ENCODE measurements at regions not wholly inside any gene's neighbourhood (a gene's known extent, or its start where the extent isn't known, plus 50 kb on each side); places are given as distances from the start of the nearest gene placed in this dataset.

- Histone ChIP-seq H3K27ac (no peak overlapping the region), H3K27me3 (peaks cover 26 to 88% (median 68%) of the 10 kb centered on the region in 11 experiments; a peak in 21 of 22 replicates), H3K4me3 (no peak overlapping the region), H4K20me1 (no peaks in the 10 kb centered on the region; a peak in 2 of 22 replicates), H3K9me3 (replicated peaks in 1 of 11) (no peaks in the 10 kb centered on the region), H3K36me3 (no peaks in the 10 kb centered on the region), H3K4me1 (no peaks in the 10 kb centered on the region), H3K4me2 (no peak overlapping the region), H3K9ac (no peak overlapping the region)
- TF ChIP-seq Cebpa-rat (IDR thresholded peaks at IDR 0.05) = no peak
Observed at GRCh38 chrX:94455782-94456181, 781.8 kb downstream of the FAM133A start.

GRCh38 chrX:94492541-94492940 lies 818.5 kb downstream of the FAM133A start:
- TF ChIP-seq Cebpa-rat (IDR thresholded peaks at IDR 0.05) = no peak
- no peak overlapping the region for H3K4me3 ChIP-seq
- H3K4me2 ChIP-seq = no peak overlapping the region

GRCh38 chrX:94493405-94493804 lies 819.4 kb downstream of the FAM133A start:
- TF ChIP-seq Cebpa-rat (IDR thresholded peaks at IDR 0.05) = no peak
- Histone ChIP-seq H3K4me2 (no peak overlapping the region), H3K4me1 (no peaks in the 10 kb centered on the region), H4K20me1 (peaks cover 0 to 4% (median 0%) of the 10 kb centered on the region in 11 experiments; a peak in 2 of 22 replicates), H3K27me3 (peaks cover 17 to 68% (median 56%) of the 10 kb centered on the region in 11 experiments; a peak in 21 of 22 replicates), H3K9ac (no peak overlapping the region), H3K27ac (no peak overlapping the region), H3K4me3 (no peak overlapping the region), H3K36me3 (no peaks in the 10 kb centered on the region), H3K9me3 (replicated peaks in 1 of 11) (peaks cover 16 to 34% (median 25%) of the 10 kb centered on the region in 11 experiments)

More at GRCh38 chrX:94492541-94492940, 818.5 kb downstream of the FAM133A start:
- Histone ChIP-seq H3K9me3 (replicated peaks in 1 of 11) (peaks cover 16 to 34% (median 25%) of the 10 kb centered on the region in 11 experiments), H3K27me3 (peaks cover 12 to 65% (median 50%) of the 10 kb centered on the region in 11 experiments; a peak in 19 of 22 replicates), H4K20me1 (no peaks in the 10 kb centered on the region), H3K27ac (no peak overlapping the region), H3K4me1 (no peaks in the 10 kb centered on the region), H3K9ac (no peak overlapping the region), H3K36me3 (no peaks in the 10 kb centered on the region)

GRCh38 chrX:94511564-94511963 lies 837.6 kb downstream of the FAM133A start:
- Histone ChIP-seq H4K20me1 (no peaks in the 10 kb centered on the region), H3K9me3 (replicated peaks in 1 of 11) (no peaks in the 10 kb centered on the region), H3K9ac (no peak overlapping the region), H3K4me1 (no peaks in the 10 kb centered on the region), H3K4me3 (no peak overlapping the region), H3K36me3 (no peaks in the 10 kb centered on the region), H3K27ac (no peak overlapping the region), H3K4me2 (no peak overlapping the region), H3K27me3 (peaks cover 3 to 84% (median 63%) of the 10 kb centered on the region in 11 experiments; a peak in 20 of 22 replicates)
- TF ChIP-seq Cebpa-rat (IDR thresholded peaks at IDR 0.05) = no peak

GRCh38 chrX:94515009-94515408 lies 841.0 kb downstream of the FAM133A start:
- Histone ChIP-seq H3K27me3 (peaks cover 6 to 89% (median 62%) of the 10 kb centered on the region in 11 experiments; a peak in 21 of 22 replicates), H4K20me1 (no peaks in the 10 kb centered on the region), H3K4me3 (no peak overlapping the region), H3K9ac (no peak overlapping the region), H3K4me2 (no peak overlapping the region), H3K4me1 (no peaks in the 10 kb centered on the region), H3K27ac (no peak overlapping the region), H3K9me3 (replicated peaks in 1 of 11) (no peaks in the 10 kb centered on the region), H3K36me3 (no peaks in the 10 kb centered on the region)
- TF ChIP-seq Cebpa-rat (IDR thresholded peaks at IDR 0.05) = no peak

GRCh38 chrX:94524867-94525266 lies 850.9 kb downstream of the FAM133A start:
- no peak overlapping the region for H3K27ac ChIP-seq
- peaks cover 0 to 50% (median 31%) of the 10 kb centered on the region in 11 experiments; a peak in 18 of 22 replicates for H3K27me3 ChIP-seq
- no peaks in the 10 kb centered on the region for H3K4me1 ChIP-seq
- H3K36me3 ChIP-seq = no peaks in the 10 kb centered on the region
- TF ChIP-seq Cebpa-rat (IDR thresholded peaks at IDR 0.05) = no peak
- H3K9ac ChIP-seq = no peak overlapping the region
- no peaks in the 10 kb centered on the region for H4K20me1 ChIP-seq
- peaks cover 0 to 28% (median 11%) of the 10 kb centered on the region in 11 experiments; a peak in 12 of 22 replicates for H3K9me3 ChIP-seq (replicated peaks in 1 of 11)
- H3K4me2 ChIP-seq = no peak overlapping the region
- no peak overlapping the region for H3K4me3 ChIP-seq

GRCh38 chrX:94545722-94546121 lies 871.7 kb downstream of the FAM133A start:
- Histone ChIP-seq H3K27me3 (peaks cover 23 to 96% (median 75%) of the 10 kb centered on the region in 11 experiments; a peak in 21 of 22 replicates), H3K27ac (no peak overlapping the region), H3K4me3 (no peak overlapping the region), H3K9ac (no peak overlapping the region), H3K4me1 (no peaks in the 10 kb centered on the region), H3K36me3 (no peaks in the 10 kb centered on the region), H3K9me3 (replicated peaks in 1 of 11) (peaks cover 0 to 7% (median 6%) of the 10 kb centered on the region in 11 experiments; a peak in 11 of 22 replicates), H3K4me2 (no peak overlapping the region), H4K20me1 (no peaks in the 10 kb centered on the region)
- no peak for TF ChIP-seq Cebpa-rat (IDR thresholded peaks at IDR 0.05)

- H4K20me1 ChIP-seq = no peaks in the 10 kb centered on the region
- no peak overlapping the region for H3K4me2 ChIP-seq
- no peak for TF ChIP-seq Cebpa-rat (IDR thresholded peaks at IDR 0.05)
- no peak overlapping the region for H3K9ac ChIP-seq
- no peak overlapping the region for H3K27ac ChIP-seq
- peaks cover 19 to 98% (median 89%) of the 10 kb centered on the region in 11 experiments; a peak in 21 of 22 replicates for H3K27me3 ChIP-seq
- no peaks in the 10 kb centered on the region for H3K4me1 ChIP-seq
- H3K36me3 ChIP-seq = no peaks in the 10 kb centered on the region
- H3K9me3 ChIP-seq (replicated peaks in 1 of 11) = peaks cover 0 to 18% (median 7%) of the 10 kb centered on the region in 11 experiments; a peak in 9 of 22 replicates
- H3K4me3 ChIP-seq = no peak overlapping the region
Observed at GRCh38 chrX:94551831-94552230, 877.8 kb downstream of the FAM133A start.

- no peaks in the 10 kb centered on the region for H3K36me3 ChIP-seq
Observed at GRCh38 chrX:94560930-94561329, 886.9 kb downstream of the FAM133A start.

More at GRCh38 chrX:94560930-94561329, 886.9 kb downstream of the FAM133A start:
- no peak for TF ChIP-seq Cebpa-rat (IDR thresholded peaks at IDR 0.05)
- Histone ChIP-seq H3K4me3 (no peak overlapping the region), H3K4me1 (no peaks in the 10 kb centered on the region), H3K9me3 (replicated peaks in 1 of 11) (peaks cover 5 to 20% (median 17%) of the 10 kb centered on the region in 11 experiments; a peak in 21 of 22 replicates), H3K27ac (no peak overlapping the region), H4K20me1 (no peaks in the 10 kb centered on the region; a peak in 1 of 22 replicates), H3K9ac (no peak overlapping the region), H3K27me3 (peaks cover 16 to 97% (median 63%) of the 10 kb centered on the region in 11 experiments; a peak in 21 of 22 replicates), H3K4me2 (no peak overlapping the region)

Measured in BLaER1 treated with 17β-estradiol and CSF1 and Interleukin-3, amounts not matched to agents 10 nM and 100 nM (cell line).